Osteocyte (in vitro differentiated cells): ENCODE measurements at regions not wholly inside any gene's neighbourhood (a gene's known extent, or its start where the extent isn't known, plus 50 kb on each side); places are given as distances from the start of the nearest gene placed in this dataset.

Experiments
- DNase-seq: peaks from one replicate; pipeline ENCODE4 v3.0.0; 2021; ENCODE audit warnings: mixed read lengths; ENCODE audit not compliant: unreplicated experiment; ENCODE audit errors: extremely low spot score
- H3K27ac Mint-ChIP-seq: one replicate; pipeline ENCODE4 v1.8.0; 2021; ENCODE audit warnings: mild to moderate bottlenecking, mixed read lengths; ENCODE audit not compliant: unreplicated experiment
- H3K27me3 Mint-ChIP-seq: one replicate; pipeline ENCODE4 v1.8.0; 2021; ENCODE audit warnings: mixed read lengths; ENCODE audit not compliant: unreplicated experiment
- H3K36me3 Mint-ChIP-seq: one replicate; pipeline ENCODE4 v1.8.0; 2021; ENCODE audit warnings: mixed read lengths; ENCODE audit not compliant: unreplicated experiment
- H3K4me1 Mint-ChIP-seq: one replicate; pipeline ENCODE4 v1.8.0; 2021; ENCODE audit warnings: mixed read lengths; ENCODE audit not compliant: unreplicated experiment
- H3K4me3 Mint-ChIP-seq: one replicate; pipeline ENCODE4 v1.8.0; 2021; ENCODE audit warnings: mild to moderate bottlenecking, moderate library complexity, mixed read lengths; ENCODE audit not compliant: unreplicated experiment
- H3K9me3 Mint-ChIP-seq: one replicate; pipeline ENCODE4 v1.8.0; 2021; ENCODE audit warnings: mixed read lengths; ENCODE audit not compliant: unreplicated experiment
- TF ChIP-seq, protein P1 (sequence below): fragments of 200-600 bp; sonication (generic); IDR thresholded peaks from 2 replicates; pipeline ENCODE4 v1.5.0; 2021; ENCODE audit warnings: antibody characterized with exemption, mild to moderate bottlenecking, moderate library complexity

DNA sequence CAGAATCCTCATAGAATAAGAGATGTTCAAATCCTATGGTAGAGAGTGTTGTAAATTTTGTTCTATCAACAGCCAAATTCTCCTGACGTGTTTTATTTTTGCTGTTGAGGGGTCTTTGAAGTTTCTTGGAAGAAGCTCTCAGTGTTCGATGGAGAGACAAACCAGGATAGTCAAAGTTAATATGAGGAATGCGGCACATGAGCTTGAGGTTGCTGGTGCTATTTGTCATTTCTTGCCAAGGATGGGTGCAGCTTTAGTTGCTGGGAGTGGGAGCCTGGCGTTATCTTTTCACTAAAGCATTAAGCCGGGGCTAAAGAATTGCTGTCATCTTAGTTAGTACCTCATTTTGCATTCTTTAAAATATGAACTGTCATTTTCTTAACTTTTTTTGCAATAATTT lies 239.9 kb upstream of the CSNK1A1L start:
- no peak overlapping the region for H3K27ac Mint-ChIP-seq
- TF ChIP-seq, protein P1, sequence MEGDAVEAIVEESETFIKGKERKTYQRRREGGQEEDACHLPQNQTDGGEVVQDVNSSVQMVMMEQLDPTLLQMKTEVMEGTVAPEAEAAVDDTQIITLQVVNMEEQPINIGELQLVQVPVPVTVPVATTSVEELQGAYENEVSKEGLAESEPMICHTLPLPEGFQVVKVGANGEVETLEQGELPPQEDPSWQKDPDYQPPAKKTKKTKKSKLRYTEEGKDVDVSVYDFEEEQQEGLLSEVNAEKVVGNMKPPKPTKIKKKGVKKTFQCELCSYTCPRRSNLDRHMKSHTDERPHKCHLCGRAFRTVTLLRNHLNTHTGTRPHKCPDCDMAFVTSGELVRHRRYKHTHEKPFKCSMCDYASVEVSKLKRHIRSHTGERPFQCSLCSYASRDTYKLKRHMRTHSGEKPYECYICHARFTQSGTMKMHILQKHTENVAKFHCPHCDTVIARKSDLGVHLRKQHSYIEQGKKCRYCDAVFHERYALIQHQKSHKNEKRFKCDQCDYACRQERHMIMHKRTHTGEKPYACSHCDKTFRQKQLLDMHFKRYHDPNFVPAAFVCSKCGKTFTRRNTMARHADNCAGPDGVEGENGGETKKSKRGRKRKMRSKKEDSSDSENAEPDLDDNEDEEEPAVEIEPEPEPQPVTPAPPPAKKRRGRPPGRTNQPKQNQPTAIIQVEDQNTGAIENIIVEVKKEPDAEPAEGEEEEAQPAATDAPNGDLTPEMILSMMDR, result no peak
- no peak overlapping the region for H3K4me3 Mint-ChIP-seq
- H3K36me3 Mint-ChIP-seq, result no peaks in the 10 kb centered on the region
- H3K27me3 Mint-ChIP-seq, result no peaks in the 10 kb centered on the region
- peaks cover 10% of the 10 kb centered on the region for H3K9me3 Mint-ChIP-seq
- no peak for DNase-seq
- peaks cover 34% of the 10 kb centered on the region for H3K4me1 Mint-ChIP-seq

DNA sequence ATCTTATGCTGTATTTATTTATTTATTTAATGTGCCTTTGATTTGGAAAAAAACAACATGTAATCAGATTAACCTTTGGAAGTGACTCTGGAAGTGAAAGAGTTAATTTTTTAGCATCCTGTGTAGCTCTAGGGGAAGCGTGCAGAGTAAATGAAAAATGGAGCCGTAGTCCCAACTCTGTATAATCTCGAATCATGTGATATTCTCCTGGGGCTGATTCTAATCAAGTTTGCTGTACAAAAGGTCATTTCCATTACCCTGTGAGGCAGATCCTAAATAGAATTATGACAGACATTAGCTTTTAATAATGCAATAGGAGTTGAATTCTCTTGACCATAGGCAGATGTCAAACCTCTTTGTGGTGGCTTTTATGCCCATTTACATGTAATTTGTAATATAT lies 238.6 kb upstream of the CSNK1A1L start:
- Mint-ChIP-seq H3K27ac (peak overlapping the region; percentile 1), H3K4me3 (no peak overlapping the region), H3K27me3 (no peaks in the 10 kb centered on the region), H3K36me3 (no peaks in the 10 kb centered on the region), H3K4me1 (peaks cover 24% of the 10 kb centered on the region), H3K9me3 (peaks cover 10% of the 10 kb centered on the region)
- DNase-seq, result no peak
- TF ChIP-seq, protein P1, result no peak

DNA sequence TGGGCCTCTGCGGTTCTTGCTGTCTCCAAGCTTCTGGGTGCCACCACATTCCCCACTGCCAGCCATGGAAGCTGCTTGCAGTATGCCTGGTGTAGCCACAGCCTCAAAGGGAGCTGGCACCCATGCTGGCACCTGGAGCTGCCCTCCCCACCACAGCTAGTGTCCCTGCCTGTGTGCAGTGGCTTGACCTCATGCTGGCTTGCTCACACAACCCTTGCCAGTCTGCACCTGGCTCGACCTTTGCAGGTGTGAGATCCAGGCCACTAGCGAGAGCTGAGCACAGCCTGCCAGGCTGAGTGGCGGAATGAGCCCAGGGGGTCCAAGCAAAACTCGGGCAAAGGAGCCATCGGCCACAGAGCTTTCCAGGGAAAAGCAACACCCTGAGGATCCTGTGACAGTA lies 236.7 kb upstream of the CSNK1A1L start:
- Mint-ChIP-seq H3K36me3 (no peaks in the 10 kb centered on the region), H3K27ac (no peak overlapping the region), H3K27me3 (no peaks in the 10 kb centered on the region), H3K4me3 (no peak overlapping the region), H3K4me1 (peaks cover 17% of the 10 kb centered on the region), H3K9me3 (no peaks in the 10 kb centered on the region)
- TF ChIP-seq, protein P1, result no peak
- DNase-seq, result no peak

DNA sequence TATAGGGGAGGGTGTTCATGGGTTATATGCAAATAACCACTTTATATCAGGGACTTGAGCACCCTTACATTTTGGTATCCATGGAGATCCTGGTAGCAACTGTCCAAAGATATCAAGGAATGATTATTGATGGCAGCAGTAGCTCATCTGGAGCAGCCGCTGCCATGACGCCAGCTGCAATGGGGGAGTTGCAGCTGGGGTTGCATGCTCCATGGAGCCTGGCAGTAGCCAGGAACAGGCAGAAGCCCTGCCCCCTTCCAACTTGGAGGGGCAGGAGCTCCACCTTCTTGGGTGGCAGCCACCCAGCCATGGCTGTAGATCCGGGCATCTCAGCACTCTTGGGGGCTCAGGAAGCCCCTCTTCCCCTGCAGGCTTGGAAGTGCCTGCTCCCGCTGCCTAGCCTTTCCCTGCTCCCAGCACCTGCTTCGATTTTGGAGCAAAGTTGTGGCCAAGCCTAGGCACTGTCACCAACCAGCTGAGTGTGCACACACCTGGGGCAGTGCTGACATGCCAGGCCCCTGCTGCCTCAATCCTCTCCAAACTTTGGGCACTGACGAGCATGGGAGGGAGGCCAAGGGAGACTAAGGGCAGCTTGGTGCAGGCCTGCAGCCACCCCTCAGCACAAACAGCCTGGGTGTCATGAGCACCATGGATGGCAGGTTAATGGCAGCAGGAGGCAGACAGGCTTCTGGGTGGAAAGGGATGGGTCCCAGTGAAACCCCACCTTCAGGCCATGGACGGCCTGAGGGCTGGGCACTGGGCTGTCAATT lies 235.6 kb upstream of the CSNK1A1L start:
- Mint-ChIP-seq H3K4me1 (peaks cover 13% of the 10 kb centered on the region), H3K27me3 (no peaks in the 10 kb centered on the region), H3K9me3 (no peaks in the 10 kb centered on the region), H3K27ac (no peak overlapping the region), H3K4me3 (no peak overlapping the region), H3K36me3 (no peaks in the 10 kb centered on the region)
- no peak for DNase-seq
- TF ChIP-seq, protein P1, result no peak

DNA sequence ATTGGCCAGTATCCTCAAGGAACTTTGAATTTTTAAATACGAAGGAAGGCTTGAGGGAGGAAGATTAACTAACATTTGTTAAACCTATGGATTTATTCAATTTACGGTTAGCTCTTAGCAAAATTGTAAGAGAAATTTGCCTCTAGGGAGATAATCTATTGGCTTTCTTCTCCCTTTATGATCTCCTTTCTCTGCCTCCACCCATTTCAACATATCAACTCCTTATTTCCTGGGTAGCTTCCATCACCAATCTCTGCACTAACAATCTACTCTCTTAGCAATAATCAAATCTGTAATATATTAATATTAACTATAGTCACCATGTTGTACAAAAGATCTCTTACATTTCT lies 233.9 kb upstream of the CSNK1A1L start:
- DNase-seq, result no peak
- TF ChIP-seq, protein P1, result no peak
- H3K4me1 Mint-ChIP-seq, result peaks cover 8% of the 10 kb centered on the region
- H3K27ac Mint-ChIP-seq, result no peak overlapping the region
- H3K4me3 Mint-ChIP-seq, result no peak overlapping the region
- H3K27me3 Mint-ChIP-seq, result no peaks in the 10 kb centered on the region
- H3K9me3 Mint-ChIP-seq, result no peaks in the 10 kb centered on the region
- H3K36me3 Mint-ChIP-seq, result no peaks in the 10 kb centered on the region
